Stimulated activated CD4-positive, alpha-beta T cell treated with anti-CD3 and anti-CD28 coated beads, Interleukin-4, amount 100 ng/mL, for 4 hours (primary cell): ENCODE measurements at regions not wholly inside any gene's neighbourhood (a gene's known extent, or its start where the extent isn't known, plus 50 kb on each side); places are given as distances from the start of the nearest gene placed in this dataset.
"Not testable (repeated sequence)": the region's sequence is repeated elsewhere in the genome, so short reads cannot be mapped to it uniquely, and the experiment has no call there.

ENCODE experiments used
- DNase-seq, 2 experiments: peaks; one replicate each; pipeline ENCODE4 v3.0.0-alpha.2; 2020

GRCh38 chr19:28387507-28387906 lies 825.4 kb downstream of the UQCRFS1 start:
- no peak for DNase-seq

- no peak for DNase-seq
Observed at GRCh38 chr19:28386470-28386869, 826.5 kb downstream of the UQCRFS1 start.

- no peak for DNase-seq
Observed at GRCh38 chr19:28386066-28386465, 826.9 kb downstream of the UQCRFS1 start.

- no peak for DNase-seq
Observed at GRCh38 chr19:28377077-28377476, 835.9 kb downstream of the UQCRFS1 start.

- no peak for DNase-seq
Observed at GRCh38 chr19:28374971-28375370, 838.0 kb downstream of the UQCRFS1 start.

- no peak for DNase-seq
Observed at GRCh38 chr19:28372576-28373247, 840.2 kb downstream of the UQCRFS1 start.

- no peak for DNase-seq
Observed at GRCh38 chr19:28367146-28367545, 845.8 kb downstream of the UQCRFS1 start.

- no peak for DNase-seq
Observed at GRCh38 chr19:28363254-28363653, 849.7 kb downstream of the UQCRFS1 start.

GRCh38 chr19:28359431-28360414 lies 853.2 kb downstream of the UQCRFS1 start:
- DNase-seq = no peak

GRCh38 chr19:28358633-28359032 lies 854.3 kb downstream of the UQCRFS1 start:
- DNase-seq = no peak

- no peak for DNase-seq
Observed at GRCh38 chr19:28351761-28352160, 861.2 kb downstream of the UQCRFS1 start.

GRCh38 chr19:28351321-28351720 lies 861.6 kb downstream of the UQCRFS1 start:
- not testable (repeated sequence) for DNase-seq

- DNase-seq = no peak
Observed at GRCh38 chr19:28350673-28351072, 862.3 kb downstream of the UQCRFS1 start.

- DNase-seq = no peak
Observed at GRCh38 chr19:28350037-28350436, 862.9 kb downstream of the UQCRFS1 start.

GRCh38 chr19:28349604-28350003 lies 863.3 kb downstream of the UQCRFS1 start:
- no peak for DNase-seq

- no peak for DNase-seq
Observed at GRCh38 chr19:28345811-28346210, 867.1 kb downstream of the UQCRFS1 start.

- no peak for DNase-seq
Observed at GRCh38 chr19:28341810-28342350, 871.1 kb downstream of the UQCRFS1 start.

- DNase-seq = no peak
Observed at GRCh38 chr19:28334419-28334818, 878.5 kb downstream of the UQCRFS1 start.

GRCh38 chr19:28333909-28334308 lies 879.0 kb downstream of the UQCRFS1 start:
- DNase-seq = no peak

- no peak for DNase-seq
Observed at GRCh38 chr19:28332886-28333285, 880.1 kb downstream of the UQCRFS1 start.

- DNase-seq = no peak
Observed at GRCh38 chr19:28332351-28332750, 880.6 kb downstream of the UQCRFS1 start.

- DNase-seq = no peak
Observed at GRCh38 chr19:28331596-28331995, 881.4 kb downstream of the UQCRFS1 start.

- no peak for DNase-seq
Observed at GRCh38 chr19:28330831-28331230, 882.1 kb downstream of the UQCRFS1 start.

GRCh38 chr19:28329429-28329828 lies 883.5 kb downstream of the UQCRFS1 start:
- no peak for DNase-seq
